Spleen (tissue), 7 donors: ENCODE measurements at regions not wholly inside any gene's neighbourhood (a gene's known extent, or its start where the extent isn't known, plus 50 kb on each side); places are given as distances from the start of the nearest gene placed in this dataset.

Experiments used
- POLR2A ChIP-seq, 3 donors: fragments of 450-650 bp; IDR thresholded peaks; one replicate each; pipeline ENCODE4 v1.5.1; 2017; ENCODE audit warnings: antibody characterized with exemption in 3 of 3, mild to moderate bottlenecking in 1 of 3
- POLR2AphosphoS5 ChIP-seq, 3 donors: sonication (generic); formaldehyde crosslinking; IDR thresholded peaks; one replicate each; pipeline ENCODE4 v1.5.1; 2017; ENCODE audit warnings: antibody characterized with exemption in 3 of 3
- TF ChIP-seq, protein P1 (sequence below), 11 experiments: fragments of 200-600 bp in 7 of 11; fragments of 450-650 bp in 4 of 11; sonication (generic) in 4 of 11; IDR thresholded peaks in 8 of 11; conservative IDR thresholded peaks in 3 of 11; 1 replicate in 7 of 11; 2 replicates in 4 of 11; pipeline versions ENCODE4 v1.4.0 to v1.8.0; 2016 to 2021; ENCODE audit warnings: antibody characterized with exemption in 11 of 11, inconsistent platforms in 4 of 11, mild to moderate bottlenecking in 1 of 11
- donor health status: DM: no; HTN: no; CAD: no; lungs with moderate emphysema.
- donor health status: DM: no; HTN: no; CAD: no.
- donor health status: DM: no; HTN: no; CAD: no.

DNA sequence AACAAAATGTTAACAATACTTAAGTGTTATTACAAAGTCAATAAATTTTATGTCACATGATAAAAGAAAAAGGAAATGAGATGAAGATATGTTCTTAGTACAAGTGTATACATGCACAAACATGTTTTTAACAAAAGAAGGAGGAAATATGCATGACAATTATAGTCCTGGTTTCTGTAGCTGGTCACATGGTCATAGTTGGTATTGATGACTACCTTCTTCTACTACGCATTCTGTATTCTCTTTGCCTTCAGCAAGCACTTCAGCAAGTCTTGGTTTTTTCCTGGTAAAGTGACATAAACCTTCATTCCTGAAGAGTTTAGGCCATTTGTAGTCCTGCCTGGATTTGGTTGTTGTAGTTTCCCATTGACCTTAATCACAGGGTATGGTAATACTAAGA is 121.3 kb upstream of the SYT4 start:
- TF ChIP-seq POLR2A (IDR thresholded peaks at IDR 0.05) = no peak
- TF ChIP-seq, protein P1, sequence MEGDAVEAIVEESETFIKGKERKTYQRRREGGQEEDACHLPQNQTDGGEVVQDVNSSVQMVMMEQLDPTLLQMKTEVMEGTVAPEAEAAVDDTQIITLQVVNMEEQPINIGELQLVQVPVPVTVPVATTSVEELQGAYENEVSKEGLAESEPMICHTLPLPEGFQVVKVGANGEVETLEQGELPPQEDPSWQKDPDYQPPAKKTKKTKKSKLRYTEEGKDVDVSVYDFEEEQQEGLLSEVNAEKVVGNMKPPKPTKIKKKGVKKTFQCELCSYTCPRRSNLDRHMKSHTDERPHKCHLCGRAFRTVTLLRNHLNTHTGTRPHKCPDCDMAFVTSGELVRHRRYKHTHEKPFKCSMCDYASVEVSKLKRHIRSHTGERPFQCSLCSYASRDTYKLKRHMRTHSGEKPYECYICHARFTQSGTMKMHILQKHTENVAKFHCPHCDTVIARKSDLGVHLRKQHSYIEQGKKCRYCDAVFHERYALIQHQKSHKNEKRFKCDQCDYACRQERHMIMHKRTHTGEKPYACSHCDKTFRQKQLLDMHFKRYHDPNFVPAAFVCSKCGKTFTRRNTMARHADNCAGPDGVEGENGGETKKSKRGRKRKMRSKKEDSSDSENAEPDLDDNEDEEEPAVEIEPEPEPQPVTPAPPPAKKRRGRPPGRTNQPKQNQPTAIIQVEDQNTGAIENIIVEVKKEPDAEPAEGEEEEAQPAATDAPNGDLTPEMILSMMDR (IDR thresholded peaks at IDR 0.05 in 8 of 11, conservative IDR thresholded peaks at IDR 0.05 in 3 of 11) = no peak
- no peak for TF ChIP-seq POLR2AphosphoS5 (IDR thresholded peaks at IDR 0.05)
